ENCODE measurements at regions not wholly inside any gene's neighbourhood (a gene's known extent, or its start where the extent isn't known, plus 50 kb on each side); places are given as distances from the start of the nearest gene placed in this dataset.

DNA sequence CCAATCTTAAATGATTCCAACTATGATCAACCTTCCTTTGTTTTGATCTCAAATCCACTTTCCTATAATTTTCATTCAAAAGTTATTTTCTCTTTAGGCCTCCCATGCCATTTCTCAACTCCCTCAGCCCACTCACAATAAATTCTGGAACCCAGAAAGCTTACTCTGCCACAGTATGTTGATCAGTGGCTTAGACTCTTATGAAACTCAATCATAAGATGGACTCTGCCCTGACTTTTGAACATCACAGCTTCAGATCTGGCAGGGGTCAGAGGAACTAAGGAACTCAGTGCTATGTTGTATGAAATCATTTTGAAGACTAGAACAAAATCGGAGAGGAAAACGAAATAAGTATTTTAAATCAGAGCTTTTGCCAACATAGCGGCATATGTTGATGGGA lies 59.8 kb upstream of the LGALSL start:
- Histone ChIP-seq H3K27me3 (ENCODE audit: insufficient read depth in 3 of 3, low read length in 2 of 3) (no peaks in the 10 kb centered on the region), H3K4me1 (no peaks in the 10 kb centered on the region), H3K27ac (no peak overlapping the region), H3K9me3 (peaks cover 7% of the 10 kb centered on the region), H3K4me3 (no peak overlapping the region), H3K36me3 (ENCODE audit: insufficient read depth in 1 of 2, low read depth in 1 of 2) (no peaks in the 10 kb centered on the region)
- TF ChIP-seq, protein P1, sequence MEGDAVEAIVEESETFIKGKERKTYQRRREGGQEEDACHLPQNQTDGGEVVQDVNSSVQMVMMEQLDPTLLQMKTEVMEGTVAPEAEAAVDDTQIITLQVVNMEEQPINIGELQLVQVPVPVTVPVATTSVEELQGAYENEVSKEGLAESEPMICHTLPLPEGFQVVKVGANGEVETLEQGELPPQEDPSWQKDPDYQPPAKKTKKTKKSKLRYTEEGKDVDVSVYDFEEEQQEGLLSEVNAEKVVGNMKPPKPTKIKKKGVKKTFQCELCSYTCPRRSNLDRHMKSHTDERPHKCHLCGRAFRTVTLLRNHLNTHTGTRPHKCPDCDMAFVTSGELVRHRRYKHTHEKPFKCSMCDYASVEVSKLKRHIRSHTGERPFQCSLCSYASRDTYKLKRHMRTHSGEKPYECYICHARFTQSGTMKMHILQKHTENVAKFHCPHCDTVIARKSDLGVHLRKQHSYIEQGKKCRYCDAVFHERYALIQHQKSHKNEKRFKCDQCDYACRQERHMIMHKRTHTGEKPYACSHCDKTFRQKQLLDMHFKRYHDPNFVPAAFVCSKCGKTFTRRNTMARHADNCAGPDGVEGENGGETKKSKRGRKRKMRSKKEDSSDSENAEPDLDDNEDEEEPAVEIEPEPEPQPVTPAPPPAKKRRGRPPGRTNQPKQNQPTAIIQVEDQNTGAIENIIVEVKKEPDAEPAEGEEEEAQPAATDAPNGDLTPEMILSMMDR (IDR thresholded peaks at IDR 0.05): no peak
- ATAC-seq: no peak
- intact Hi-C loops (cut with DNase I): no loop called here
- DNase-seq: no peak
- 95 to 98% (median 97%) methylated on average over 3 of the region's 3 CpGs for whole genome bisulfite sequencing, 3 donors

DNA sequence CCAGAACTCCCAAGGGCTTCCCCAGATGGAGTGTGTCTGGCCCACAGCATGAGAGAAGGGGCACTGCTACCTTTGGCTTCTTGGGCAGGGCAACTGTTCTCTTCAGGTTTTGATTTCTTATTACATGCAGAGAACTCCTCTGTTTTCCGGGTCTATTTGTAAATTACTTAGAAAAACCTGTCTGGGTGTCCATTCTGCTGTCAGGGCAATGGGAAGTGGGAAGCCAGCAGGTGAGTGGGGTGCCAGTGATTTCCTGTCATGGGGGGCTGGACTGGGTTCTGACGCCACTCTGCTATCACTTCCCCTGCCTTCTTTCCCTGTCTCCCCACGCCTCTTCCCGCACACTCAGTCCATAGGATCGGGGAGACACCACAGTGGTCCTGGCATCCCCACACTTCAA lies 58.0 kb upstream of the LGALSL start:
- Histone ChIP-seq H3K36me3 (ENCODE audit: insufficient read depth in 1 of 2, low read depth in 1 of 2) (no peaks in the 10 kb centered on the region), H3K9me3 (peaks cover under 1% of the 10 kb centered on the region), H3K27me3 (ENCODE audit: insufficient read depth in 3 of 3, low read length in 2 of 3) (no peaks in the 10 kb centered on the region), H3K27ac (no peak overlapping the region), H3K4me3 (no peak overlapping the region), H3K4me1 (peaks cover 10% of the 10 kb centered on the region)
- intact Hi-C loops (cut with DNase I): loop anchor here in 1 of 2 donors (5.0 kb wide), 1 partner anchor 76 kb away; no protein-coding TSS in a partner anchor
- DNase-seq: no peak
- ATAC-seq: no peak
- WGBS, 3 donors: 81 to 95% (median 93%) methylated on average over 5 of the region's 5 CpGs
- TF ChIP-seq, protein P1 (IDR thresholded peaks at IDR 0.05): no peak

DNA sequence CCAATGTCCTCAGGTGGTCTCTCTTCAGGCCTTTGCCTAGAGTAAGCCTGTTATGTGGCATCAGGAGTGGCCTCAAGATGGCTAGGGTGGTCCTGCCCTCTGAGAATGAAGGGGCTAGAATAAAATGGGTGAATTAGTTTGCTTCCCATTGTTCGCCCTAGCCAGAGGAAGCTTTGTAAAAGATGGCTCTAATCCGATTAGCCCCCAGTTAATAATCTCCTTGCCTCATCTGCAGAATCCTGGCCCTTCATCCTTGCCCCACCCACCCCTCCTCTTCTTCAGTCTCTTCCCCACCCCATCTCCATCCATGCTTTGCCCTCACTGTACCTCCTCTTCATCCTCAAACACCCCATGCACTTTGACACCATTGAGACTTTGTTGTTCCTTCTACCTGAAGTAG lies 57.4 kb upstream of the LGALSL start:
- Histone ChIP-seq H3K9me3 (no peaks in the 10 kb centered on the region), H3K4me3 (no peak overlapping the region), H3K27ac (no peak overlapping the region), H3K27me3 (ENCODE audit: insufficient read depth in 3 of 3, low read length in 2 of 3) (no peaks in the 10 kb centered on the region), H3K4me1 (peaks cover 16% of the 10 kb centered on the region), H3K36me3 (ENCODE audit: insufficient read depth in 1 of 2, low read depth in 1 of 2) (no peaks in the 10 kb centered on the region)
- no peak for DNase-seq
- intact Hi-C loops (cut with DNase I): loop anchor here in 1 of 2 donors (5.0 kb wide), 1 partner anchor 76 kb away; no protein-coding TSS in a partner anchor
- ATAC-seq: no peak
- TF ChIP-seq, protein P1 (IDR thresholded peaks at IDR 0.05): no peak
- WGBS, 3 donors: 93 to 96% (median 94%) methylated on average over 2 of the region's 2 CpGs

DNA sequence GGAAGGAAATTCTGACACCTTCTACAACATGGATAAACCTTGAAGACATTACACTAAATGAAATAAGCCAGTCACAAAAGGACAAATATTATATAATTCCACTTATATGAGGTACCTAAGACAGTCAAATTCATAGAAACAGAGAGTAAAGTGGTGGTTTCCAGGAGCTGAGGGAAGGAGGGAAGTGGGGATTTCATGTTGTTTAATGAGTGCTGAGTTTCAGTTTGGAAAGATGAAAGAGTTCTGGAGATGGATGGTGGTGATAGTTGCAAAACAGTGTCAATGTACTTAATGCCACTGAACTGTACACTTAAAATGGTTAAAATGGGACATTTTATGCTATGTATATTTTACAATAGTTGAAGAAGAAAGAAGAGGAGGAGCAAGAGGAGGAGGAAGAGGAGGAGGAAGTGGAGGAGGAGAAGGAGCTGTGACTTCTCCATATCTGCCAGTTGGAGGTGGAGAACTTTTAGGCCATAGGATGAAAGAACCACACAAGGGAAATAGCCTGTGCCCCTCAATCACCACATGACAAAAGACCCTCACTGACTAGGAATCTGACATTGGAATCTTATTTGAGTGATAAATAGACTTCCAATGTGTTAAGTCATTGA lies 55.3 kb upstream of the LGALSL start:
- Histone ChIP-seq H3K27ac (no peak overlapping the region), H3K27me3 (ENCODE audit: insufficient read depth in 3 of 3, low read length in 2 of 3) (no peaks in the 10 kb centered on the region), H3K4me1 (peaks cover 32% of the 10 kb centered on the region), H3K9me3 (no peaks in the 10 kb centered on the region), H3K4me3 (no peak overlapping the region), H3K36me3 (ENCODE audit: insufficient read depth in 1 of 2, low read depth in 1 of 2) (no peaks in the 10 kb centered on the region)
- TF ChIP-seq, protein P1 (IDR thresholded peaks at IDR 0.05): no peak
- intact Hi-C loops (cut with DNase I): loop anchor here in 1 of 2 donors (5.0 kb wide), 1 partner anchor 74 kb away; no protein-coding TSS in a partner anchor
- no peak for DNase-seq
- no peak for ATAC-seq

DNA sequence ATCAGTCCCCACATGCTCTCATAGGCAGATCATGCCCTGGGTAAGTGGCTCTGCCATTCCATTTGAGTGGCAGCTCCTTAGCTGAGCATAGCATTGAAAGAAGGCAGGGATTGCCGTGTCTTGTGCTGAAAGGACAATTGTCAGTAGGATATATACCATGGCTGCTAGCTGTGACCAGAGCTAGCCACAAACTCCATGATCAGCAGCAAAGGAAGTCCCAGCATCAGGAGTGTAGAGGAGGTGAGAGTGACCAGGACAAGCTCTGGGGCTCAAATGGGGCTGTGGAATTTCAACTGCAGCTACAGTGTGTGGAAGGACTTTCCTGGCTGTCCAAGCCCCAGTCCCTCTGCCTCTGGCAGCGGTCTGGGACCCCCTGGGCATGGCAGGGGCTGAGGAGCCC lies 54.4 kb upstream of the LGALSL start:
- DNase-seq (no peak), ATAC-seq (no peak)
- Histone ChIP-seq H3K4me1 (peaks cover 41% of the 10 kb centered on the region), H3K27ac (no peak overlapping the region), H3K9me3 (no peaks in the 10 kb centered on the region), H3K27me3 (ENCODE audit: insufficient read depth in 3 of 3, low read length in 2 of 3) (no peaks in the 10 kb centered on the region), H3K36me3 (ENCODE audit: insufficient read depth in 1 of 2, low read depth in 1 of 2) (no peaks in the 10 kb centered on the region), H3K4me3 (no peak overlapping the region)
- intact Hi-C loops (cut with DNase I): loop anchor here in 1 of 2 donors (5.0 kb wide), 1 partner anchor 73 kb away; no protein-coding TSS in a partner anchor
- 94 to 98% (median 96%) methylated on average over 2 of the region's 2 CpGs for WGBS, 3 donors
- TF ChIP-seq, protein P1 (IDR thresholded peaks at IDR 0.05): no peak
